ENCODE measurements at regions not wholly inside any gene's neighbourhood (a gene's known extent, or its start where the extent isn't known, plus 50 kb on each side); places are given as distances from the start of the nearest gene placed in this dataset.
"Not testable (repeated sequence)": the region's sequence is repeated elsewhere in the genome, so short reads cannot be mapped to it uniquely, and the experiment has no call there.

GRCh38 chr7:142540371-142540770 is 208.9 kb upstream of the PRSS1 start:
- intact Hi-C loops (cut with micrococcal nuclease), result no loop called here

- intact Hi-C loops (cut with micrococcal nuclease), result no loop called here
Measured at GRCh38 chr7:142539901-142540300, 209.4 kb upstream of the PRSS1 start.

GRCh38 chr7:142537760-142538159 is 211.5 kb upstream of the PRSS1 start:
- intact Hi-C loops (cut with micrococcal nuclease), result no loop called here

- intact Hi-C loops (cut with micrococcal nuclease), result loop anchor here (1.0 to 2.0 kb wide), 12 partner anchors 23 to 680 kb away; no protein-coding TSS in a partner anchor
Measured at GRCh38 chr7:142535123-142535779, 214.0 kb upstream of the PRSS1 start.

GRCh38 chr7:142534726-142535122 is 214.5 kb upstream of the PRSS1 start:
- intact Hi-C loops (cut with micrococcal nuclease), result loop anchor here (1.0 to 2.0 kb wide), 12 partner anchors 24 to 681 kb away; no protein-coding TSS in a partner anchor

- intact Hi-C loops (cut with micrococcal nuclease), result loop anchor here (2.0 kb wide), 1 partner anchor 177 kb away; no protein-coding TSS in a partner anchor
Measured at GRCh38 chr7:142533920-142534319, 215.4 kb upstream of the PRSS1 start.

- intact Hi-C loops (cut with micrococcal nuclease), result no loop called here
Measured at GRCh38 chr7:142529591-142529990, 219.7 kb upstream of the PRSS1 start.

- intact Hi-C loops (cut with micrococcal nuclease), result no loop called here
Measured at GRCh38 chr7:142528608-142529408, 220.5 kb upstream of the PRSS1 start.

- intact Hi-C loops (cut with micrococcal nuclease), result loop anchor here (2.0 kb wide), 1 partner anchor 21 kb away; no protein-coding TSS in a partner anchor
Measured at GRCh38 chr7:142523821-142524460, 225.3 kb upstream of the PRSS1 start.

- intact Hi-C loops (cut with micrococcal nuclease), result loop anchor here (2.0 kb wide), 1 partner anchor 20 kb away; no protein-coding TSS in a partner anchor
Measured at GRCh38 chr7:142522735-142523134, 226.5 kb upstream of the PRSS1 start.

GRCh38 chr7:142520885-142521284 is 228.4 kb upstream of the PRSS1 start:
- intact Hi-C loops (cut with micrococcal nuclease), result not testable (repeated sequence)

GRCh38 chr7:142520455-142520854 is 228.8 kb upstream of the PRSS1 start:
- intact Hi-C loops (cut with micrococcal nuclease), result not testable (repeated sequence)

GRCh38 chr7:142519079-142520078 is 229.9 kb upstream of the PRSS1 start:
- intact Hi-C loops (cut with micrococcal nuclease), result loop anchor here (5.0 kb wide), 1 partner anchor 483 kb away; no protein-coding TSS in a partner anchor

- intact Hi-C loops (cut with micrococcal nuclease), result loop anchor here (1.0 to 5.0 kb wide), 6 partner anchors 19 to 699 kb away; no protein-coding TSS in a partner anchor
Measured at GRCh38 chr7:142516038-142516501, 233.2 kb upstream of the PRSS1 start.

GRCh38 chr7:142514716-142515115 is 234.6 kb upstream of the PRSS1 start:
- intact Hi-C loops (cut with micrococcal nuclease), result loop anchor here (5.0 kb wide), 1 partner anchor 488 kb away; no protein-coding TSS in a partner anchor

- intact Hi-C loops (cut with micrococcal nuclease), result no loop called here
Measured at GRCh38 chr7:142513178-142513955, 235.9 kb upstream of the PRSS1 start.

GRCh38 chr7:142511801-142512200 is 237.5 kb upstream of the PRSS1 start:
- intact Hi-C loops (cut with micrococcal nuclease), result no loop called here

- intact Hi-C loops (cut with micrococcal nuclease), result no loop called here
Measured at GRCh38 chr7:142511374-142511773, 237.9 kb upstream of the PRSS1 start.

GRCh38 chr7:142509235-142509634 is 240.0 kb upstream of the PRSS1 start:
- intact Hi-C loops (cut with micrococcal nuclease), result not testable (repeated sequence)
